ENCODE measurements at regions not wholly inside any gene's neighbourhood (a gene's known extent, or its start where the extent isn't known, plus 50 kb on each side); places are given as distances from the start of the nearest gene placed in this dataset.

DNA sequence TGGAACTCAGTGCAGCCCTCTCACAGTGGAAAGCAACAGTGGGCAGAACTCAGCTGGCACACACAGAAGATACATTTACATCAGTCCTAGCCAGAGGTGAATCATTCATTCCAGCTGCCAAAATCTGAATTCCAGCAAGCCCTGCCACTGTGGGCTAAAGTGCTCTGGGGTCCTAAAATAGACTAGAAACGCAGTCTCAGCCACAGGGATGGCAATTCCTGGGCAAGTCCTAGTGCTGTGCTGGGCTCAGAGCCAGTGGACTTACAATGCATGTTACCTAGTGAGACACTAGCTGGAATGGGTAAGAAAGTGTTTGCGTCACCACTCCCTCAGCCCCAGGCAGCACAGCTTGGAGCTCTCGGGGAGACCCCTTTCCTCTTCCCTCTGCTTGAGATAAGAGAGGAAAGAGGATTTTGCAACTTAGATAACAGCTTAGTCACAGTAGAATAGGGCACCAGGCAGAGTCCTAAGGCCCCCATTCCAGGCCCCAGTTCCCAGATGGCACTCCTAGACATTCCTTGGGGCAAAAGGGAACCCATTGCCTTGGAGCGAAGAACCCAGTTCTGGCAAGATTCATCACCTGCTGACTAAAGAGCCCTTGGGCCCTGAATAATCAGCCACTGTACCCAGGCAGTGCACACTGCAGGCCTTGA lies 592.9 kb downstream of the FSCB start:
- no peak overlapping the region for H3K4me3 Mint-ChIP-seq
- H3K4me1 Mint-ChIP-seq: no peaks in the 10 kb centered on the region
- Histone ChIP-seq H3K27me3 (replicated peaks in 1 of 4; ENCODE audit: control extremely low read depth in 1 of 4, control insufficient read depth in 3 of 4, insufficient read depth in 4 of 4, low read length in 3 of 4) (no peaks in the 10 kb centered on the region), H3K9ac (ENCODE audit: low read length) (no peak overlapping the region), H3K79me2 (ENCODE audit: control insufficient read depth, insufficient read depth, low read length) (no peaks in the 10 kb centered on the region), H3K27ac (ENCODE audit: low read length in 2 of 2) (no peak overlapping the region), H3K4me1 (ENCODE audit: control insufficient read depth in 2 of 2, insufficient read depth in 2 of 2, low read length in 2 of 2) (no peaks in the 10 kb centered on the region), H4K20me1 (ENCODE audit: control insufficient read depth, insufficient read depth, low read length, poor library complexity, severe bottlenecking) (no peaks in the 10 kb centered on the region), H3K36me3 (replicated peaks in 1 of 2; ENCODE audit: control extremely low read depth in 1 of 2, control insufficient read depth in 1 of 2, extremely low read depth in 1 of 2, insufficient read depth in 2 of 2, low read length in 1 of 2) (no peaks in the 10 kb centered on the region), H2AFZ (ENCODE audit: insufficient read depth, low read depth, low read length, poor library complexity, severe bottlenecking) (no peak overlapping the region), H3K9me3 (ENCODE audit: control extremely low read depth in 1 of 3, control insufficient read depth in 2 of 3, insufficient read depth in 1 of 3, low read length in 2 of 3) (peaks cover 0 to 8% (median 1%) of the 10 kb centered on the region in 3 donors), H3K4me2 (replicated peaks; ENCODE audit: low read depth, low read length, poor library complexity, severe bottlenecking) (no peak overlapping the region), H3K4me3 (ENCODE audit: control extremely low read depth in 1 of 5, extremely low read depth in 1 of 5, insufficient read depth in 1 of 5, low read depth in 2 of 5, low read length in 4 of 5) (no peak overlapping the region)
- ChIA-PET CTCF (no interaction called here), POLR2A (no interaction called here)
- TF ChIP-seq CTCF (IDR thresholded peaks at IDR 0.05): no peak
- TF ChIP-seq EZH2 (IDR thresholded peaks at IDR 0.05; ENCODE audit: borderline replicate concordance, insufficient read depth, low read depth, low read length, poor library complexity, severe bottlenecking): no peak
- ATAC-seq (ENCODE audit: low read depth): no peak
- no peak for DNase-seq
- WGBS (ENCODE audit: insufficient coverage): 80% methylated on average over 2 of the region's 4 CpGs
- H3K27ac Mint-ChIP-seq: no peak overlapping the region
- intact Hi-C loops (cut with micrococcal nuclease): no loop called here
- H3K27me3 Mint-ChIP-seq: no peaks in the 10 kb centered on the region
- peaks cover under 1% of the 10 kb centered on the region for H3K9me3 Mint-ChIP-seq (ENCODE audit: insufficient read depth)

GRCh38 chr14:43903209-43903608 lies 603.9 kb downstream of the FSCB start:
- Histone ChIP-seq H2AFZ (ENCODE audit: insufficient read depth, low read depth, low read length, poor library complexity, severe bottlenecking) (no peak overlapping the region), H4K20me1 (ENCODE audit: control insufficient read depth, insufficient read depth, low read length, poor library complexity, severe bottlenecking) (no peaks in the 10 kb centered on the region), H3K4me1 (ENCODE audit: control insufficient read depth in 2 of 2, insufficient read depth in 2 of 2, low read length in 2 of 2) (no peaks in the 10 kb centered on the region), H3K9me3 (ENCODE audit: control extremely low read depth in 1 of 3, control insufficient read depth in 2 of 3, insufficient read depth in 1 of 3, low read length in 2 of 3) (no peaks in the 10 kb centered on the region), H3K79me2 (ENCODE audit: control insufficient read depth, insufficient read depth, low read length) (no peaks in the 10 kb centered on the region), H3K9ac (ENCODE audit: low read length) (no peak overlapping the region), H3K27ac (ENCODE audit: low read length in 2 of 2) (no peak overlapping the region), H3K4me2 (replicated peaks; ENCODE audit: low read depth, low read length, poor library complexity, severe bottlenecking) (no peak overlapping the region), H3K27me3 (replicated peaks in 1 of 4; ENCODE audit: control extremely low read depth in 1 of 4, control insufficient read depth in 3 of 4, insufficient read depth in 4 of 4, low read length in 3 of 4) (no peaks in the 10 kb centered on the region), H3K4me3 (ENCODE audit: control extremely low read depth in 1 of 5, extremely low read depth in 1 of 5, insufficient read depth in 1 of 5, low read depth in 2 of 5, low read length in 4 of 5) (no peak overlapping the region), H3K36me3 (replicated peaks in 1 of 2; ENCODE audit: control extremely low read depth in 1 of 2, control insufficient read depth in 1 of 2, extremely low read depth in 1 of 2, insufficient read depth in 2 of 2, low read length in 1 of 2) (no peaks in the 10 kb centered on the region)
- intact Hi-C loops (cut with micrococcal nuclease): no loop called here
- Mint-ChIP-seq H3K4me1 (no peaks in the 10 kb centered on the region), H3K27me3 (no peaks in the 10 kb centered on the region), H3K4me3 (no peak overlapping the region), H3K27ac (no peak overlapping the region), H3K9me3 (ENCODE audit: insufficient read depth) (peaks cover 3% of the 10 kb centered on the region)
- ChIA-PET CTCF (no interaction called here), POLR2A (no interaction called here)
- TF ChIP-seq EZH2 (IDR thresholded peaks at IDR 0.05; ENCODE audit: borderline replicate concordance, insufficient read depth, low read depth, low read length, poor library complexity, severe bottlenecking): no peak
- TF ChIP-seq CTCF (IDR thresholded peaks at IDR 0.05): no peak
- WGBS (ENCODE audit: insufficient coverage): 86% methylated on average over 1 of the region's 1 CpG
- DNase-seq: no peak
- ATAC-seq (ENCODE audit: low read depth): no peak

Data from B cell (primary cell).